GM21381 (cell line): ENCODE measurements at regions not wholly inside any gene's neighbourhood (a gene's known extent, or its start where the extent isn't known, plus 50 kb on each side); places are given as distances from the start of the nearest gene placed in this dataset.

Source experiments
- ATAC-seq: cut with Tn5 transposase; IDR thresholded peaks from one replicate; pipeline ENCODE4 v1.9.1; 2021; ENCODE audit warnings: mild to moderate bottlenecking, moderate library complexity; ENCODE audit not compliant: unreplicated experiment

DNA sequence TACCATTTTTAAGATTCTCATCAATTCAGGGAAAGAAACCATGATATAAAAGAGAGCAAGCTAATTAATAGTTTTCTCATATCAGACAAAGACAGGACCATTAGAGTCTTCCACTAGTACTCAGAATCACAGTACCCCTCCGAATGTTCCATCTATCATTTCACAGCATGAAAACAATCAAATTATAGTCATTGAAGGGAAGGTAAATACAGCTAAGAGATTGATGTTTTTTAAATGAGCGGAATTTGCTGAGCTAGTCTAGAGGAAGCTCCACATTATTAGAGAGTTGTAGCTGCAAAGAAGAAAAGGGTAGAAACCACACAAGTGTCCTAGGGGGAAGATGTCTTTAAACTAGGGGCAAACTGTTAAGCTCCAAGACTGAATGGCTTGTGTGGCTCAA lies 808.9 kb downstream of the CDH11 start:
- no peak for ATAC-seq

DNA sequence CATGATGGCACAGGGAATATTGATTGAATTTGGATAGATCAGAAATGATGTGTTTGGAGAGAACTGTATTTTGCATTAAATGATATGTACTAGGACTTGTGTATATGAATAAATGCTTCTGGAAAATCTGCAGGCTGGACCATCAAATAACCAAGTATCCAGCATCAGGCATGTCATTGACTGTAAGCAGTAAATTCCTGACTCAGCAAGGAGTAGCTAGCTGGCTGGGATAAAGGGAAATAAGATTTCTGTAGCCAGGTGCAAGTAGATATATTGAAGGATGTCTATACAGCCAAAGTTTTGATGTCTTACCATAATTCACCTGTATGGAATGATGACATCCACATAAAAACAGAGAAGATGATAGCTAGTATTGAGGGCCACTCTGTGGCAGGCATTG lies 809.6 kb downstream of the CDH11 start:
- ATAC-seq, result no peak

DNA sequence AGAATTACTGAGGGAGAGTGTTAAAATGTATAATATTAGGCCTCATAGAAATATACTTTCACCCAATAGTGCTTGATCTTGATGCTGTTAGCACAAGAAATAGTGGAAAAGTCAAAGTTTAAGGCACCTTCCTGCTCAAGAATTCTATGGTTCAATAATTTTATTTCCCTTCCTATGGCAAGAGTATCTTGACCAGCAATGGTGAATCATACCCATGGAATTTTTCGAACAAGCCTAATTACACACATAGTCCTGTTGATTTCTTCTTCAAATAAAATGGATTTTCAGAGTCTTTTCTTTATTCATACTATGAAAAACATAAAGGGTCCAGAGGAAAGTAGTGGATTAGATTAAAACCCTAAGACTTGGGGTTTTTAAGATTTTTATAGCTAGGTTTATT lies 810.6 kb downstream of the CDH11 start:
- no peak for ATAC-seq

DNA sequence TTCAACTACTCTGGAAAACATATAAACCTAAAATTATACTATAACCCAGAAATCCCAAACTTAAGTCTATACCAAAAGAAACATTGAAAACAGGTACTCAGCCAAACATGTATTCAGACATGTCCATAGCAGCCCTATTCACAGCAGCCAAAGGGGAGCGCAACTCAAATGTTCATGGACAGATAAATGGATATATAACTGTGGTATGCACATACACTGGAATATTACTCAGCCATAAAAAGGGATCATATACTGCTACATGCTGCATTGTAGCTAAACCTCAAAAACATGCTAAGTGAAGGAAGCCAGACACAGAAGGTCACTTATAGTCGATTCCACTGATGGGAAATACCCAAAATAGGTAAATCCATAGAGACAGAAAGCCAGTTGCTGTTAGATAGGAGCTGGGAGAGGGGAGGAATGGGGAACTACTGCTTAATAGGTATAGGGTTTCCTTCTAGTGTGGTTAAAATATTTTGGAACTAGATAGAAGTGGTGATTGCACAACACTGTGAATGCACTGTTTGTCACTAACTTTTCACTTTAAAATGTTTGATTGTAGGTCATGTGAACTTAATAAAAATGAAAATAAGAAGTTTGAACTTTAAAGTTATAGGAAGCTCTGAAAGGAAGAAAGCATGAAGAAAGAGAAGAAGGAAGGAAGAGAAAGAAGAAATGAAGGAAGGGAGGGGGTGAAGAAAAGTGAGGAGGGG lies 812.3 kb downstream of the CDH11 start:
- no peak for ATAC-seq

DNA sequence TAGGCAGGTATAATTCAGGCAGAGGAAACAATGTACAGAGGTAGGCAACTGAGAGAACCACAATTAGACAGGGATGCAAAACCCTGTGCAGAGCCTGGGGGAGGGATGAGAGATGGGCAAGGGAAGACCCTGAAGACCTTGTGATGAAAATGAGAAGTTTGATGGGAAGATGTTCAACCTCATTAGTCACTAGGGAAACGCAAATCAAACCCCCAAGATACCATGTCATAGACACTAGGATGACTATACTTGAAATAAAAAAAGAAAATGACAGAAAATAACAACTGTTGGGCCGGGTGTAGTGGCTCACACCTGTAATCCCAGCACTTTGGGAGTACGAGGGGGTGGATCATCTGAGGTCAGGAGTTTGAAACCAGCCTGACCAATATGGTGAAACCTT lies 813.1 kb downstream of the CDH11 start:
- ATAC-seq, result no peak

DNA sequence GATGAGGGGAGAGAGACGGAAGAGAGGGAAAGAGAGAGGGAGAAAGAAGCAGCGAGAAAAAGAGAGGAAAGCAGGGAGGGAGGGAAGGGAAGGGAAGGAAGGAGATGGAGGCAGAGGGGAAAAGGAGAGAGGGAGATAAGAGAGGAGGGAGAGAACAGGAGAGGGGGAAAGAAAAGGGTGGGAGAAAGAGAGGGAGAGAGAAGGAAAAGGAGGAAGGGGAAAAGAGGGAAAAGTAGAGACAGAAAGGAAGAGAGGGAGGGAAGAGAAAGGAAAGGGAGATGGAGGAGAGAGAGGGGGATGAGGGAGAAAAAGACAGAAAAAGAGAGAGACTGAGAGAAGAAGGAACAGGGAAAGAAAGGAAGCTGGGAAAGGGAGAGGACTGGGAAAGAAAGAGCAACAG lies 814.4 kb downstream of the CDH11 start:
- no peak for ATAC-seq

DNA sequence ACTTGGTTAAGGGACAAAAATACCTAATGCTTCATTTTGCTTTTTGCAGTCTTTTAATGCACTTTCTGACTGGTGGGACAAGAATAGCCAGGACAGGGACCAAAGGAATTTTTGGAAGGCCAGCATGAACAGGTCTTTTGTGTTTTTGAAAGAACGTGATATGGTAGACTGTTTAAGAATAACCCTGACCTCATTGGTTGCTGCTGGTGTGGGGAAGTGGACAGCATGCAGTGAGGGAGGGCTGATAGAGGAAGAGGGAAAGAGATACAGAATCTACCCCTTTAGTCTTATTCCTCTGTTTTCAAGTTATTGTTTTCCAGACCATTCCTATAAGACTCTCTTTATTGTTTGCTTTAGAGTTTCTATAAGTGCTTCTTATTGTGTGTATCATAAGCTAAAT lies 816.2 kb downstream of the CDH11 start:
- no peak for ATAC-seq

DNA sequence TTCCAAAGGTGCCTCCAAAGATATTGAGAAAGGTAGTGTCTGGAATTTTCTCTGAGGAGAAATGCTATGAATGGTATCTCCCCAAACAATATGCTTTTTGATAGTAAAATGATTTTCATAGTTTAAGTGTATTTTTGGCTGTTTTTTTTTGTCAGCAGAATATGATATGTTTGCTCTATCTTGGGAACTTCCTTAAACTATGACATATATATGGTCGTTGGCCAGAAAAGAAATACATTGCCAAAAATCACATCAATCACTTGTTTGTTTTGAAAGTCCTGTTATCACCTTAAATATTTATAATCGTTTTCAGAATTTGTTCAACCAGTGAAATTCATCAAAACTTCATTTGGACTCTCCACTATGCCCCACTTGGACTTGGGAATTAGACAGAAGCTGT lies 816.9 kb downstream of the CDH11 start:
- ATAC-seq, result no peak

DNA sequence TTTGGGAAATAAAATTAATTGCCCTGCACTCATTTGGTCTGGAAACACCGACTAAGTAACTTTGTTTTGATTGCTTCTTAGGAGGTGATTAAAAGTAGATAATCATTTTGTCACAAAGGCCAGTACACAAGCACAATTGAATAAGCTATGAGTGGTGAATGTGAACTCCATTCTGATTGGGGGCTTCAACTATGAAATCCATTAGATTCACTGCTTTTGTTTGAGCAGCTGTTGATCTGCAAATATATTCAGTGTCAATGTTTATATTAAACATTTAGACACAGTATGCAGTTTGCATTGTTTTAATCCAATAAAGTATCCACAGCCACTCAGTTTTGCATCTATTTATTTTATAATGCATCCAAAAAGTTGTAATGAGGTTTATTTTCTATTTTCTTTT lies 817.5 kb downstream of the CDH11 start:
- no peak for ATAC-seq

DNA sequence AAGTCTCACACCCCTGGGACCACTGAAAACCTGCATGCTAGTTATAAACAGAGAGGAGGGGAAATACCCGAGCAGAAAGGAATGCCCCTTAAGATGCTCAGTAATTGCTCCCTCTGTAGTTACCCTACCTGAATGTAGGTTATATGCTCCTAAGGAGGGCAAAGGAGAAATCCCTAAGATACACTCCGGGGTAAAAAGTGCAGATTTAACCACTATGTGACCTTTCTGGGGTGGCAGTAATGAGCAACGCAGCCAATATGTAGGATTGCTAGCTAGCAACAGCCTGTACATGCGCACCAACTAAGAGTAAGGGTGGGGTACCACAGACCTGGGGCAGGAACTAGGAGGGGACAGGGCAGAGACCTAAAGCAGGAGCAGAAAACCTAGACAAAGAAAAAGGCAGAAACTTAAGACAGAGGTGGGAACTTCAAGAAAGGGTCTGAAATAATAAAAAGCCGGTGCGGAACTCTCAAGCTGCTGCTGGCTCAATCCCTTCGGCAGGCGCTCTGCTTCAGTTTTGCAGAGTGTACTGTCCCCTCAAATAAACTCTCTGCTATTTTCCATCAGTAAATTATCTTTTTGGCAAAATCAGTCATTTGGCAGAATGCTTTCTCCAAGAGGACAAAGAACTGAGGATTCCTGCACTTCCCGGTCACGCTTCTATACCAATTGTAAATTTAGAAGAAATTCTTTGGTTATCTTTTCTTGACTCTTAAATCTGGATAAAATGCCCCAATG lies 823.8 kb downstream of the CDH11 start:
- no peak for ATAC-seq

DNA sequence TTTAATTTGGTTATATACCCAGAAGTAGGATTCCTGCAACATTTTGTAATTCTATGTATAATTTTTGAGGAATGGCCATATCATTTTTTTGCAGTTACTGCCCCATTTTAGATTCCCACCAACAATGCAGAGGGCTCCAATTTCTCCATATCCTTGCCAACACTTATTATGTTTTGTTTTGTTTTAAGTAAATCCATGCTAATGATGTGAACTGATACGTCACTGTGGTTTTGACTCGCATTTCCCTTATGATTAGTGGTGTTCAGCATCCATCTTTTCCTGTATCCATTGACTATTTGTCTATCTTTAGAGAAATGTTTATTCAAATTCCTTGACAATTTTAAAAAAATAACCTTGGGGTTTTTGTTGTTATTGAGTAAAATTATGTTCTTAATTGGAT lies 826.4 kb downstream of the CDH11 start:
- no peak for ATAC-seq

DNA sequence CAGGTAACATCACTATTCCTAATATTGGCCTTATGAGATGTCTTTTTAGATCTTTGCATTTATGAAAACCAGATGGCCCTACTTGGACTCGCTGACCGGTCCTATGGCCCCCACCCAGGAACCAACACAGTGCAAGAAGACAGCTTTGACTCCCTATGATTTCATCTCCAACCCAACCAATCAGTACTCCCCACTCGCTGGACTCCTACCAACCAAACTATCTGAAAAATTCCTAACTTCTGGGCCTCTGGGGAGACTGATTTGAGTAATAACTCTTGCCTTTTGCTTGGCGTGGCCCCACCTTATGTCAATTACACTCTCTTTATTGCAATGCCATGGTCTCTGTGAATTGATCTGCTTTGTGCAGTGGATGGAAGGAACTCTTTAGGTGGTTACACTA lies 828.9 kb downstream of the CDH11 start:
- no peak for ATAC-seq

DNA sequence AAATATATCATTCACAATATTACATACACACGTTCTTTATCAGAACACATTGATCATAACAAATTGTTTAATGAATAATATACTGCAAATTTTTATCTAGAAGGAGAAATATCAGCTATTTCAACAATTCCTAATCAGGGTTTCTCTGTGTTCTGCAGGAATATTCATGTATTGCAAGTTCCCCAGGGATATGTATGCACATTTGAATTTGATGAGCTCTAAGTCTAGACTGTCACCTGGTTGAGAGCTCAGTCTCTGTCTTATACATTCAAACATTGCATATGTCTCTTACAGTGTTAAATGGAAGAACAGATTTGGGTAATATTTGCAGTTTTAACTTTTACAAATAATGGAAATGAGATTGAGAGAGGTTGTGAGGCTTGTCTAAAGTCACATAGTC lies 829.7 kb downstream of the CDH11 start:
- no peak for ATAC-seq

DNA sequence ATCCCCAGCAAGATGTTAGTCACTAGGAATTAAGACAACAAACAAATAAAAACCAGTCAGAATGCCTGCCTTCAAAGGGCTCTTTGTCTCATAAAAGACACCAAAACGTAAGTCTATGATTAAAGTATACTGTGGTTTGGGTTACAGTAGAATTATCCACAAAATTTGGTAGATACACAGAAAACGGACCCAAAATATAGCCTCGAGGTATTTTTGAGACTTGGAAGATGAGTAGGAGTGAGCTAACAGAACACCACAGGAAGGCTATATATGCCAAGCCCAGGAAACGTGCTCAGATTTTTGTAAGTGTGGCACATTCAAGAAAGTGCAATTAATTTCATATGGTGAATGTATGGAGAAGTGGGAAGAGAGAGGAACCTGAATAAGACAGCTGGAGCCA lies 831.4 kb downstream of the CDH11 start:
- ATAC-seq, result no peak

DNA sequence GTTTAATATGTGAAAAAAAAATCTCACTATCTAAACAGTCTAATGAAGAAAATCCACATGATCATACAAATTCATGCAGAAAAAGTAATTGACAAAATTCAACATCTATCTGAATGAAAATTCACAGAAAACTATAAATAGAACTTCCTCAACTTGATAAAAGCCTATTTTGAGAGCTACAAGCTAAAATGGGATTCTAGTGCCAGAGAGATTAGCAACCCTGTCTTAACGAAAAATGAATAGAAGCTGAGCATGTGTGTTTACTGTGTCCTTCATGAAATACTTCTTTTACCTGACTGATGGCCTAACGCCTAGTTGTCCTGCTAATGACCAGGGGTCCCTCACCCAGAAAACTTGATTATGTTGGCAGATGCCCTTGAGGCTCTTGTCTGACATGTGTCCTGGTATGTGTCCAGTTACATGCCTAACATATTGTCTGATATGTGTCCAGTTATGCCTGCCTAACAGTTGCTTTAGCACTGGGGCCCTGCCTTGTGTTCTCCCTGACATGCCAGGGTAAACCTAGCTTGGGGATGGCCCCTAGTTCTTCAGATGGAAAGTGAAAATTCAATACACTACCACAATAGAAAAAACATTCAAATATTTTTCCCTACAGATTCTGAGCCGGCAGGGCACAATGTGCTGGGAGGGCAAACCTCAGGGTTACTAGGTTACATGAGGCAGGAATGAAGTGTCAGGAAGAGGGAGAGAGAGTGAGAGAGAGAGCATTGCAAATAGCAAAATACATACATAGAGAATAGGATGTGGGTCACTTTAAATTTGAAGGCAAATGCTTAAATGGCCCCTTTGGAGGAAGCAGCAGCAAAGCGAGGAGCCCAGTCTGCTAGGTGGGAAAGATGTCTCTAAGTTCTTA lies 834.0 kb downstream of the CDH11 start:
- ATAC-seq, result no peak

DNA sequence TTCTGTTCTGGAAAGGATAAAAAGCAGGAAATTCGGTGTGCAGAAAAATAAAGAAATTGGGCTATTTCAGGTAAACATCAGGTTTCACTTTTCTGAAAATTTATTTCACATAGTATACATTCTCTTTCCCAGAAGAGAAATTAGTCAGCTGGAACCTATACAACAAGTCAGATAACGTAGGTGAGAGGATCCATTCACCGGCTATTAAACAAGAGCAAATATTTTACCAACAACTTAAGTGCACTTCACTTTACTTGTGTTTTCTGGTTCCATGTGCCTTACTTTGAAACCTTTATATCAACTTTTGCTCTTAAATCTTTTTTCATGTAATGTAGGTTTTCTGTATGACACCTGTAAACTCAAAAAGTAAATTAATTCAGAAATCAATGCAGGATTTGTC lies 839.7 kb downstream of the CDH11 start:
- no peak for ATAC-seq

DNA sequence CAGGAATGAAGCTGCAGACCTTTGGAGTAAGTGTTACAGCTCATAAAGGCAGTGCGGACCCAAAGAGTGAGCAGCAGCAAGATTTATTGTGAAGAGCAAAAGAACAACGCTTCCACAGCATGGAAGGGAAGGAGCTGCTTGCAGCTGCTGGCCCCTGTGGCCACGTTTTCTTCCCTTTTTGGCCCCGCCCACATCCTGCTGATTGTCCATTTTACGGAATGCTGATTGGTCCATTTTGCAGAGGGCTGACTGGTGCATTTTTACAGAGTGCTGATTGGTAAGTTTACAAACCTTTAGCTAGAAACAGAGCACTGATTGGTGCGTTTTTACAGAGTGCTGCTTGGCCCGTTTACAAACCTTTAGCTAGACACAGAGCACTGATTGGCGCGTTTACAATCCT lies 841.5 kb downstream of the CDH11 start:
- no peak for ATAC-seq

DNA sequence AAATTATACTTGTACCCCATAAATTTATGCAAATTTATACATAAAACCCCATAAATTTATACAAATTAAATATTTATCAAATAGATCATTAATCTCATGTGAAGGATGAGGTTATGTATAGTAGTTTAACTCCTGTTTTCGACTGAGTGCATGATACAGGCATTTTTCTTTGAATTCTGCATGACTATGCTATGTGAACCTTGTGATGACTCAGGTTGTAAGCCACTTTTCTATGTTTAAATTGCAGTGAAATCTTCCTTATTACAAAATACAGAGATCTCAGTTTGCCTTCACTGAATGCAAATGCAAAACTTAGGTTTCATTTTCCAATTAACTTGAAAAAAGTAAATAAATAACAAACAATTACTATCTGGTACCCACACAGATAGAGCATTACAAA lies 843.7 kb downstream of the CDH11 start:
- no peak for ATAC-seq

DNA sequence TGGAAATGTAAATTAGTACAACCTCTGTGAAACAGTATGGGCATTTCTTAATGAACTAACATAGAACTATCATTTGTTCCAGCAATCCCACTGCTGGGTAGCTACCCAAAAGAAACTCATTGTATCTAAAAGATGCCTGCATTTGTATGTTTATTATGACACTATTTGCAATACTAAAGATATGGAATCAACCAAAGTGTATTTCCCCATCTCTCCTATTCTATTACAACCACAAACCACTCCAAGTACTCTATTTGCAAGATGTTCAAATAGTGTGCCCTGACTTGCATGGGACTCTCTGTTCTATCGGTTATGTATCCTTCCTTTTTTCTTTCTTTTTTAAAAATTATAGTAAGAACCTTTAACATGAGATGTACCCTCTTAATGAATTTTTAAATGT lies 845.2 kb downstream of the CDH11 start:
- ATAC-seq, result no peak

DNA sequence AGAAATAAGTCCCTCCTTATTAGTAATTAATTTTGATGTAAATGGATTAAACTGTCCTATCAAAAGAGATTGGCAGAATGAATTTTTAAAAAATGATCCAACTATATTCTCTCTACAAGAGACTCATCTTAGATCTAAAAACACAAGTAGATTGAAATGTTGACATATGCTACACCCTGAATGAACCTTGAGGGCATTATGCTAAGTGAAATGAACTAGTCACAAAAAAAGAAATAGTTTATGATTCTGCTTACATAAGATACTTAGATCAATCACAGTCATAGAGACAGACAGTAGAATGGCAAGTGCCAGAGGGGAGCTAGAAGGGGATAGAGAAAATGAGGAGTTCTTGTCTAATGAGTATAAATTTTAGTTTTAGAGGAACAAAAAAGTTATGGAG lies 849.8 kb downstream of the CDH11 start:
- ATAC-seq, result no peak

DNA sequence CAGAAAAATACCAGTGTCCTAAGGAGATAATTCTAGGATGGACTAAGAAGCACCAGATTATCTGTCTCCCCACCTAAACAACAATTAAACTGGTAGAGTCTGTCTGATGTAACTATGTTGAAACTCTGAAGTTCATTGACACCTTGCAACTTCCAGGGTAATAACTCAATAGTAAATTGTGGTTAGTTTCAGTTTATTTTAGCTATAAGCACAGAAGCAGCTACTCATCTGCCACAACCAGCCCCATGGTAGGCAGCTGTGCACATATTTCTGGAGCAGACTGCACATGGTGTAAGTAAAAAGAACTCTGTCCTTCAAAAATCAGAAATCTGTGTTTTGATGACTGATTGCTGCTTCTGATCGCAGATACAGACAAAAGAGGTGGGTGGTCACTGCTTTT lies 852.1 kb downstream of the CDH11 start:
- no peak for ATAC-seq

DNA sequence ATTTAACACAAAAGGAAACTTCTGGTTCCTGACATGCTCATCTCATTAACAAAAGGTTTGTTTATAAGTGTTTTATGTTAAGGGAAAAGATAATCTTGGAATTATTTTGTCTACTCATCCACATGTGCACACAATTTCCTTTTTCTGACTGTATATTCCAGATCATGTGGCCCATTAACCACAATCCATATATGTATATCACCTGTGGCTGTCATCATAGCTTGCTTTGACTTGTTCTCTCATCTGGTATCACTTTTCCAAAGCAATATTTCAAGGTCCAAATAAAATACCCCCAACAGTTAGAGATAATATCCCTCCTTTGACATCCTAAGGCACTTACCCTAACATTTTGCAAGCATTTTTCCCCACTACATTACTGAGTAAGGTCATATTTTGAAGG lies 856.1 kb downstream of the CDH11 start:
- ATAC-seq, result no peak
